Neural progenitor cell (in vitro differentiated cells): ENCODE measurements at regions not wholly inside any gene's neighbourhood (a gene's known extent, or its start where the extent isn't known, plus 50 kb on each side); places are given as distances from the start of the nearest gene placed in this dataset.

Experiments used
- EZH2 ChIP-seq: fragments of 200-600 bp; sonication (generic); IDR thresholded peaks from 2 replicates; pipeline ENCODE4 v1.6.1; 2017; ENCODE audit warnings: antibody characterized with exemption, mild to moderate bottlenecking, moderate library complexity
- EZH2phosphoT487 ChIP-seq: fragments of 200-600 bp; sonication (generic); IDR thresholded peaks from 2 replicates; pipeline ENCODE4 v1.6.1; 2017; ENCODE audit warnings: antibody characterized with exemption
- TF ChIP-seq, protein P1 (sequence below): fragments of 200-600 bp; sonication (generic); IDR thresholded peaks from 2 replicates; pipeline ENCODE4 v1.5.1; 2017; ENCODE audit warnings: antibody characterized with exemption, mild to moderate bottlenecking

DNA sequence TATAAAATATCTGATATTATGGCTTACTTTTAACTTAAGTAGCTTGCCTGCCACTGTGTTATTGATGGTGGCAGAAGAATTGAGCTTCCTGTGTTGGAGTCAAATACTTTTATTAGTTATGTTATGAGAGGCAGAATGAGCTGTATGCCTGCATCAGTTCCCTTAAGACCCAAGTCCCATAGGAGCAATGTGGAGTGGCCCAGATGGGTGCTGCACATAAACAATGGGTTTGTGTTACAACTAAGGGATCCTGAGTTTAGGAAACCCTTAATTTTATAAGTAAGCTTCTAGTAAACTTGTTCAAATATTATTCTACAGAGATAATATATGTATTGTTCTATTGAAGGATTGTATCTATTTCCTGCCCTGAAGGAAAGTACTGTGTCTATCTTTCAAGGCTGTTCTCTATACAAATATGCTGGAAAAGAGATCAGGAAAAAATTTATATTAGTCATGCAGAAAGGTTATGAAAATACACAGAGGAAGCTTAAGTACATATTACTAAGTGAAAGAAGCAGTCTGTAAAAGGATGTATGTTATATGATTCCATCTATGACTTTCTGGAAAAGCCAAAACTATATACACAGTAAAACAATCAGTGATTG, 2018.0 kb upstream of the PCDH20 start:
- TF ChIP-seq, protein P1, sequence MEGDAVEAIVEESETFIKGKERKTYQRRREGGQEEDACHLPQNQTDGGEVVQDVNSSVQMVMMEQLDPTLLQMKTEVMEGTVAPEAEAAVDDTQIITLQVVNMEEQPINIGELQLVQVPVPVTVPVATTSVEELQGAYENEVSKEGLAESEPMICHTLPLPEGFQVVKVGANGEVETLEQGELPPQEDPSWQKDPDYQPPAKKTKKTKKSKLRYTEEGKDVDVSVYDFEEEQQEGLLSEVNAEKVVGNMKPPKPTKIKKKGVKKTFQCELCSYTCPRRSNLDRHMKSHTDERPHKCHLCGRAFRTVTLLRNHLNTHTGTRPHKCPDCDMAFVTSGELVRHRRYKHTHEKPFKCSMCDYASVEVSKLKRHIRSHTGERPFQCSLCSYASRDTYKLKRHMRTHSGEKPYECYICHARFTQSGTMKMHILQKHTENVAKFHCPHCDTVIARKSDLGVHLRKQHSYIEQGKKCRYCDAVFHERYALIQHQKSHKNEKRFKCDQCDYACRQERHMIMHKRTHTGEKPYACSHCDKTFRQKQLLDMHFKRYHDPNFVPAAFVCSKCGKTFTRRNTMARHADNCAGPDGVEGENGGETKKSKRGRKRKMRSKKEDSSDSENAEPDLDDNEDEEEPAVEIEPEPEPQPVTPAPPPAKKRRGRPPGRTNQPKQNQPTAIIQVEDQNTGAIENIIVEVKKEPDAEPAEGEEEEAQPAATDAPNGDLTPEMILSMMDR: no peak
- no peak for TF ChIP-seq EZH2phosphoT487
- no peak for TF ChIP-seq EZH2
